ENCODE measurements at regions not wholly inside any gene's neighbourhood (a gene's known extent, or its start where the extent isn't known, plus 50 kb on each side); places are given as distances from the start of the nearest gene placed in this dataset.
A peak's percentile ranks its signal among the peaks of the same experiment; 100 is the strongest.

- no peak for DNase-seq (ENCODE audit: insufficient read length, low spot score)
- no peak for FAIRE-seq
These were observed 365.8 kb upstream of the ZNF608 start for GRCh38 chr5:125112196-125112595.

DNA sequence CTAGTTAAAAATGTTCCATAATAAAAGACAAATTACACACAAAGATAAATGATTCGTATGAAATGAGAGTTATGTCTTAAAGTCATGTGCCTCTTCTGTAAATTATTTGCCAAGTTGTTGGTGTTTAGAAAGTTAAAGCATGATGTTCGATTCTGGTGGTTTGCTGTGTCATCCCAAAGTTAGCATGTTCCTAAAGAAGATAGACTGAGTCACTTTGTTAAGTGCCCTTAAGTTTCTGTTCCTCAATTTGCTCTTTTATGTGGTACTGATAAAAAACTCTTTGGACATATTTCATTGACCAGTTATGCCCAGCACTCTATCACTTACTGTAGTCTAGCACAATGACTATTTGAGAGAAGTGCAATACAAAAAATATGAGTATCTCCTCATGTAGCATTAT is 366.9 kb upstream of the ZNF608 start:
- no peak for DNase-seq (ENCODE audit: insufficient read length, low spot score)
- FAIRE-seq: no peak

GRCh38 chr5:125115195-125115525 is 368.7 kb upstream of the ZNF608 start:
- FAIRE-seq (no peak), DNase-seq (ENCODE audit: insufficient read length, low spot score) (no peak)

- FAIRE-seq (no peak), DNase-seq (ENCODE audit: insufficient read length, low spot score) (no peak)
These were observed 371.1 kb upstream of the ZNF608 start for GRCh38 chr5:125117566-125117965.

DNA sequence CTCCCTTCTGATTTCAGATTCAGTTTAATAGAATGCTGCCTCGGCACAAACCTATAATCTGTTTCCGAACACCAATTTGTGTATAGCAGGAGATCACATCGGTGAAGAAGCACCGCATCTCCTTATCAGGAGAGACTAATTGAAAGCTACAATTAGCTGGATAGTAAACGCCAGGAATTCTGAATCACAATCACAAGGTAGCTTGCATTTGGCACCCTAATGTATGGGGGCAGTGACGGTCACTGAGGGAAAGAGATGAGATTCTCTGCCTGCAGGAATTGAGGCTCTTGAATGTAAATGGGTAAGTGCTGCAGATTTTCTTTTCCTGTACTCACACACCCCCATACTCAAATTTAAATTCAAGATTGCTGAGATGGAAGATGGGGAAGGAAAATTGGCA is 373.6 kb upstream of the ZNF608 start:
- DNase-seq (ENCODE audit: insufficient read length, low spot score) (no peak), FAIRE-seq (no peak)

GRCh38 chr5:125125031-125125823 is 378.8 kb upstream of the ZNF608 start:
- no peak for FAIRE-seq
- no peak for DNase-seq (ENCODE audit: insufficient read length, low spot score)

DNA sequence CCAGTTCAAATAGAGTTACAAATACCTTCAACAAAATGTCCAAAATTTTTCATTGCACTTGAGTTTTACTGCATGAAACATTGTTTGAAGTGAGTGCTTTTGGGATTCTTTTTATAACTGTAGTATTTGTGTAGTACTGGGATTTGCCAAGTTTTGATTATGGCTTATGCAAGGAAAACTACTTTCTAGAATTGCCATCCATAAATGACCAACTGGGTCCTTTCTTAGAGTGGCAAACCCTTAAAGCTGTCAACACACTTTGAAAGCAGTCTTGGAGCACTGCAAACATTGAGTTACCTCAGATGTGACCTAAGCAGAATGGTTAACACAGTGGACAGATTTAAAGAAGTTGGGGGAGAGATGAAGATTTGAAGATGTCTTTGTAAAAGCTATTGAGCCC is 379.6 kb upstream of the ZNF608 start:
- DNase-seq (ENCODE audit: insufficient read length, low spot score) (no peak), FAIRE-seq (no peak)

GRCh38 chr5:125129151-125129806 is 382.8 kb upstream of the ZNF608 start:
- FAIRE-seq (no peak), DNase-seq (ENCODE audit: insufficient read length, low spot score) (no peak)

GRCh38 chr5:125130591-125130990 is 384.2 kb upstream of the ZNF608 start:
- FAIRE-seq: no peak
- DNase-seq (ENCODE audit: insufficient read length, low spot score): no peak

DNA sequence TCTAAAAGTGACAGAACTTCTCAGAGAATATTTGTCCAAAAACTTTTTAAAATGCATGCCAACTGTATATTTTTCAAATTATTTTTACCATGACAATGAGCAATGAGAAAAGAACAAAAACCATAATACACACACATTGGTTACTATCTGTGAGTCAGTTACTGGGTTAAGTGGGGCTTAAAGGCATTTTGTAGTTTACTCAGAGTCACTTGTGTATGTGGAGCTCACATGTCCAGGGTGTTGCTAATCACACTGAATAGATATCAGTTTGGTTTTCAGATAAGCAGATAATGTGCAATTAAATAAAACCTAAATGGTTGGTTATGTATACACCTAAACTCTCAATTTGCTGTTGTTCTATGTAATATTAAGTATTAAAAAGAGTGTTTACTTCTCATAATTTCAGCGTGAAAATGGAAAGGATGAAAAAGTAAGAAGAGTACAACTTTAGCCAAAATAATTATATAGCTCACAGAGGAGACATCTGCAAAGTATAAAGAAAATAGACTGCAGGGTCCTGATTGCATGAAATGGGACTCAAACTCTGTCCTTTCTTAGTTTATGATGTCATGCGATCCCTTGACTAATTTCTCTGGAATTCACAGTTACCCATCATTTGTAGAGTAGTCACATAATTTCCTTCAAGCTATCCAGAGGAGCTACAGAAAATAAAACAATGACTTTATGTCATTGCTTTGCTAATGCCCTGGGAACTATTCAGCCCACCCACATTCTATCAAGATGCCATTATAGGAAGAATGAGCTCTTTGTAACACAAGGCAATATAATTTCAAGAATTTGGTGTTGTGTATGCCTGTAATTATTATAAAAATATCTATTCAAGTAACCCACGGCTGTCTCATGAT is 388.0 kb upstream of the ZNF608 start:
- peak; percentile 53 for DNase-seq (ENCODE audit: insufficient read length, low spot score)
- peak; percentile 74 for FAIRE-seq

DNA sequence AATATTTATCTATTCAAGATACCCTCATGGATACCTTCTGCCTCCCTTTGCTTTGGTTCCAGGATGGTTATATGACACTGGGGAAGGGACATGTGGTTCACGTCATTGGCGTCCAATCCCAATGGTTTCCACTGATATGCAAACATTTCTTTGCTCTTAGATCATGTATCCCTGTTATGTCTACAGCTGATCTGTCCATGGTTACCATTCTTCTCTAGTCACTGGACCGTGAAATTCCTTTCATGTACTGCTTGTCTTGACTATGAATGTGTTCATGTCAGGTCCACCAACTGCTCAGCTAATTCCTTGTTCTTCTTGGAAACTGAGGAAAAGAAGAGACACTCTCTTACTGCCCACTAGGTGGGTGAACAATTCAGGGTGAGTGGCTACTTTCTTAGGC is 391.1 kb upstream of the ZNF608 start:
- FAIRE-seq: no peak

GRCh38 chr5:125138266-125138665 is 391.8 kb upstream of the ZNF608 start:
- no peak for FAIRE-seq

More for the DNA sequence above, 391.1 kb upstream of the ZNF608 start:
- no peak for DNase-seq (ENCODE audit: insufficient read length, low spot score)

GRCh38 chr5:125139590-125139989 is 393.2 kb upstream of the ZNF608 start:
- no peak for DNase-seq (ENCODE audit: insufficient read length, low spot score)
- FAIRE-seq: no peak

More at GRCh38 chr5:125138266-125138665, 391.8 kb upstream of the ZNF608 start:
- no peak for DNase-seq (ENCODE audit: insufficient read length, low spot score)

DNA sequence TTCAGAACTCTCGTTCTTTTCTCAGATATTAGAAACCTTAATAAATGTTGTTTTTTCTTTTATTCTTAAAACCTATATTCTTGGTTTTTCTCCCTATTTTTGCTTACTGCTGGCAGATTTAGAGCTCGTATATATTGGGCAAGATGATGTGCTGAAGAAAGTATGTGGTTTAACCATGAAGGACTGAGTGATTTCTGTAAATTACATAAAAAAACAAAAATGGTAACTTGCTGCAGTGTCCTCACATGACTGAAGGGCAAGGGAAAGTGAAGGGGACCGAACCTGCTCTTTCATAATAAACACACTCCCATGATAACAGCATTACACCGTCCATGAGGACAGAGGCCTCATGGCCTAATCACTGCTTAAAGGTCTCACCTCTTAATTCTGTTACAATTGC is 393.8 kb upstream of the ZNF608 start:
- DNase-seq (ENCODE audit: insufficient read length, low spot score) (no peak), FAIRE-seq (no peak)

GRCh38 chr5:125140855-125141254 is 394.4 kb upstream of the ZNF608 start:
- FAIRE-seq: no peak
- no peak for DNase-seq (ENCODE audit: insufficient read length, low spot score)

DNA sequence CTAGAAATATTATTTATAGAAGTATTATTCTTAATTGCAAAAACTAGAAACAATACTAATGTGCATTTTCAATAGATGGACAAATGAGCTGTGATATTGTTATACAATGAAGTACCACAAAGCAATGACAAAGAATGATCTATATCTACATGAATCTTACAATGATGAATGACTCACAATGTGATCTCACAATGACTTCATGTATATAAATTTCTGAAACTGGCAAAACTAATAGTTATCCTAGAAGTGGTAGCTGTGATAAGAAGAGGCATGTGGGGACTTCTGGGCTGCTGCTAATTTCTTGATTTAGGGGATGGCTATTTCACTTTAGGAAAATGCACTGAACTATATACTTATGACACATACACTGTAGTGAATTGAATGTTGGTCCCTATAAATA is 396.0 kb upstream of the ZNF608 start:
- no peak for DNase-seq (ENCODE audit: insufficient read length, low spot score)
- no peak for FAIRE-seq

- no peak for DNase-seq (ENCODE audit: insufficient read length, low spot score)
- no peak for FAIRE-seq
These were observed 396.6 kb upstream of the ZNF608 start for GRCh38 chr5:125143011-125143410.

DNA sequence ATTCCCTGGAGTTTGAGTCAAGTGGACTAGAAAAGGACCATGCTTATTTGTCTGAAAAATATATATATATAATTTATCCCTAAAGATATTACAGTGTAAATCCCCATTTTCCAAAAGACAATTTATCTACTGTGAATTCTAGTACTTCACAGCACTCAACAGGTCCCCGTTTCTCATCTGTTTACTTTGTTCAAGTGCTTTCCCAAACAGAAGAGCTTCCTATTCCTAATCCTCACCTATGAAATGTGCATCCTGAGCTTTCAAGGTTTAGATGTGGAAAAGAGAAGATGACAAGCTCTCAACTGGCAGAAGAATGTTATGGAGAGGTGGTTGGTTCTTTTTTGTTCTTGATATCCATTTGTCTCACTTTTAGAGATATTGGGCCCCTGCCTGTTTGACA is 401.6 kb upstream of the ZNF608 start:
- no peak for FAIRE-seq
- DNase-seq (ENCODE audit: insufficient read length, low spot score): no peak

DNA sequence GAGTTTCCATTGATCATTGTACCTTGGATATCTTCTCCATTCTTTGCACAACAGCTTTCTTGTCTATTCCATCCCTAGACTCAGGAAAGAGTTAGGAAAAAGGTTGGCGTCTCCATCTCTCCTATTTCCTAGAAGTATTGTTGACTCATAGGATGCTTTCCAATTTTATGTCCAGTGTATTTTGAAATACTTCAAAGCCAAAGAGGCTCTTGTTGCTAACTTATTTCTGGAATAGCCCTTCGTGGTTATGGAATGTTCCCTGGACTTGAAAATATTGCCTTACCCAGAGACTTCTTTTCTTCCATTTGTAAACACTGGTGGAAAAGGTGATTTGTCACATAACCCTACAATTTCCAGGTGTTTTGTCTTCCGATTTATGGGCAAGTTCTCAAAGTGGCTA is 402.3 kb upstream of the ZNF608 start:
- DNase-seq (ENCODE audit: insufficient read length, low spot score) (no peak), FAIRE-seq (no peak)

DNA sequence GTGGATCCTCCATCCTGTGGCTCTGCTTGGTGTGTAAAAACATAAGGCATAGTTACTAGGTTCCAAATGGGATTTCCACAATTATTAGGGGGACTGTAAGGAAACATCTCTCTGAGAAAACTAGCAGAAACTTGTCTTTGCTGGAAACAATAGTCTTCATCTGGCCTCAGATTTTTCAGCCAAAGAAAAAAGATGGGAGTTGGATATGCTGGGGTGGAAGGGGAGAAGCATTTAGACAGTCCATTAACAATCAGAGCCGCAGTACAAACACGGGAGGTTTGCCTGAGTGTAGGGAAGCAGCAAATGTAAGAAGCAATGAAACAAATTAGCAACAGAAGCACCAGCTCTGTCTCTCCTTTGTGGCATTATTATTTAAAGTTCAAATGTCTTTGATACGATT is 402.7 kb upstream of the ZNF608 start:
- FAIRE-seq (no peak), DNase-seq (ENCODE audit: insufficient read length, low spot score) (no peak)

- no peak for FAIRE-seq
- DNase-seq (ENCODE audit: insufficient read length, low spot score): no peak
These were observed 403.1 kb upstream of the ZNF608 start for GRCh38 chr5:125149527-125149926.
